GM18511 (cell line): ENCODE measurements at regions not wholly inside any gene's neighbourhood (a gene's known extent, or its start where the extent isn't known, plus 50 kb on each side); places are given as distances from the start of the nearest gene placed in this dataset.

Source experiments
- ATAC-seq: cut with Tn5 transposase; IDR thresholded peaks from one replicate; pipeline ENCODE4 v1.9.1; 2021; ENCODE audit warnings: mild to moderate bottlenecking, moderate library complexity; ENCODE audit not compliant: unreplicated experiment

GRCh38 chr13:31081316-31081715, 80.4 kb downstream of the HSPH1 start:
- ATAC-seq: no peak

- no peak for ATAC-seq
These were observed 86.9 kb downstream of the HSPH1 start for GRCh38 chr13:31074756-31075155.

- peak; percentile 95 for ATAC-seq
These were observed 87.6 kb downstream of the HSPH1 start for GRCh38 chr13:31073859-31074718.

- no peak for ATAC-seq
These were observed 89.7 kb downstream of the HSPH1 start for GRCh38 chr13:31072041-31072440.

- no peak for ATAC-seq
These were observed 91.7 kb downstream of the HSPH1 start for GRCh38 chr13:31069808-31070534.

- no peak for ATAC-seq
These were observed 93.6 kb downstream of the HSPH1 start for GRCh38 chr13:31068119-31068423.

- no peak for ATAC-seq
These were observed 94.1 kb downstream of the HSPH1 start for GRCh38 chr13:31067416-31068118.

GRCh38 chr13:31064636-31065035, 97.1 kb downstream of the HSPH1 start:
- no peak for ATAC-seq

GRCh38 chr13:31063772-31064171, 97.9 kb downstream of the HSPH1 start:
- no peak for ATAC-seq

GRCh38 chr13:31060655-31061054, 101.0 kb downstream of the HSPH1 start:
- ATAC-seq: no peak

GRCh38 chr13:31060220-31060619, 101.5 kb downstream of the HSPH1 start:
- ATAC-seq: no peak

- ATAC-seq: no peak
These were observed 104.2 kb downstream of the HSPH1 start for GRCh38 chr13:31057403-31058033.

- no peak for ATAC-seq
These were observed 104.9 kb downstream of the HSPH1 start for GRCh38 chr13:31056644-31057271.

- no peak for ATAC-seq
These were observed 106.1 kb downstream of the HSPH1 start for GRCh38 chr13:31055589-31055988.

GRCh38 chr13:31054632-31055031, 107.1 kb downstream of the HSPH1 start:
- ATAC-seq: no peak

GRCh38 chr13:31053896-31054295, 107.8 kb downstream of the HSPH1 start:
- ATAC-seq: no peak

GRCh38 chr13:31053091-31053490, 108.6 kb downstream of the HSPH1 start:
- ATAC-seq: no peak

- no peak for ATAC-seq
These were observed 109.2 kb downstream of the HSPH1 start for GRCh38 chr13:31052478-31052877.

- ATAC-seq: no peak
These were observed 109.7 kb downstream of the HSPH1 start for GRCh38 chr13:31051999-31052398.

GRCh38 chr13:31050486-31051400, 111.0 kb downstream of the HSPH1 start:
- no peak for ATAC-seq
